Adrenal gland (tissue), 9 donors: ENCODE measurements at regions not wholly inside any gene's neighbourhood (a gene's known extent, or its start where the extent isn't known, plus 50 kb on each side); places are given as distances from the start of the nearest gene placed in this dataset.

Source experiments
- DNase-seq, 7 donors: peaks; one replicate each; pipeline ENCODE4 v3.0.0-alpha.2; 2019 to 2020
- H3K27ac ChIP-seq, 5 donors: fragments of 200-600 bp; sonication (generic) in 4 of 5; 1 replicate in 3 of 5; 2 replicates in 2 of 5; pipeline versions ENCODE4 v1.5.1 to v1.8.0; 2016 to 2020; ENCODE audit warnings: mild to moderate bottlenecking in 1 of 5
- H3K27me3 ChIP-seq: fragments of 200-600 bp; 2 replicates; pipeline ENCODE4 v1.8.0; 2021
- H3K36me3 ChIP-seq, 2 donors: fragments of 200-600 bp; replicated peaks in 1 of 2; 1 replicate in 1 of 2; 2 replicates in 1 of 2; pipeline versions ENCODE4 v1.5.1 to v1.8.0; 2018 to 2022
- H3K4me1 ChIP-seq, 2 donors: fragments of 200-600 bp; replicated peaks in 1 of 2; 1 replicate in 1 of 2; 2 replicates in 1 of 2; pipeline versions ENCODE4 v1.5.1 to v1.8.0; 2018 to 2021
- H3K4me3 ChIP-seq, 4 donors: fragments of 200-600 bp; sonication (generic) in 3 of 4; one replicate each; pipeline ENCODE4 v1.5.1; 2016 to 2018
- H3K9me3 ChIP-seq, 3 donors: fragments of 200-600 bp; sonication (generic) in 1 of 3; replicated peaks in 1 of 3; 1 replicate in 2 of 3; 2 replicates in 1 of 3; pipeline versions ENCODE4 v1.5.1 to v1.8.0; 2016 to 2021
- CTCF ChIP-seq, 6 experiments: fragments of 450-650 bp in 4 of 6; fragments of 200-600 bp in 2 of 6; sonication (generic) in 1 of 6; IDR thresholded peaks; 1 replicate in 5 of 6; 2 replicates in 1 of 6; pipeline versions ENCODE4 v1.5.1 to v1.8.0; 2016 to 2021; ENCODE audit warnings: antibody characterized with exemption in 6 of 6, mild to moderate bottlenecking in 2 of 6, moderate library complexity in 1 of 6
- POLR2A ChIP-seq, 2 donors: fragments of 450-650 bp; IDR thresholded peaks; one replicate each; pipeline ENCODE4 v1.6.1; 2017; ENCODE audit warnings: antibody characterized with exemption in 2 of 2, mild to moderate bottlenecking in 2 of 2, moderate library complexity in 1 of 2
- WGBS, 4 donors: extraction: QIAGEN DNeasy Blood & Tissue Kit in 2 of 4; methylation state at CpG; one replicate each; pipeline versions ENCODE4 v1.1.5 to v1.1.7; 2013 to 2017; 5-methylcytosine and 5-hydroxymethylcytosine counted together
- intact Hi-C, 2 donors: fragments of 100-400 bp; cut with DNase I; formaldehyde crosslinking; loops; one replicate each; pipeline versions ENCODE4 v1.14.1 to v1.15.0; 2022 to 2023
- donor health status: healthy with polysubstance abuse.
- donor health status: Bipolar disorder and iron deficiency.
- donor health status: DM: yes; HTN: yes; CAD: no.
- donor health status: DM: no; HTN: no; CAD: no.
- donor health status: DM: no; HTN: no; CAD: no.

GRCh38 chr10:128549101-128549608 lies 422.9 kb upstream of the MKI67 start:
- Histone ChIP-seq H3K4me1 (no peaks in the 10 kb centered on the region), H3K27ac (no peak overlapping the region), H3K9me3 (no peaks in the 10 kb centered on the region), H3K4me3 (no peak overlapping the region), H3K36me3 (no peaks in the 10 kb centered on the region), H3K27me3 (no peaks in the 10 kb centered on the region)
- intact Hi-C loops = no loop called here
- WGBS, 4 donors = 69 to 78% (median 70%) methylated on average over 6 of the region's 6 CpGs
- DNase-seq = no peak
- TF ChIP-seq POLR2A (IDR thresholded peaks at IDR 0.05) = no peak
- TF ChIP-seq CTCF (IDR thresholded peaks at IDR 0.05) = no peak

GRCh38 chr10:128550045-128550444 lies 423.8 kb upstream of the MKI67 start:
- DNase-seq = no peak
- WGBS, 4 donors = 81 to 85% (median 82%) methylated on average over 10 of the region's 10 CpGs

GRCh38 chr10:128551475-128551874 lies 425.3 kb upstream of the MKI67 start:
- Histone ChIP-seq H3K27me3 (no peaks in the 10 kb centered on the region), H3K27ac (no peak overlapping the region), H3K4me3 (no peak overlapping the region), H3K4me1 (no peaks in the 10 kb centered on the region), H3K9me3 (no peaks in the 10 kb centered on the region), H3K36me3 (no peaks in the 10 kb centered on the region)
- intact Hi-C loops = no loop called here
- no peak for TF ChIP-seq CTCF (IDR thresholded peaks at IDR 0.05)
- no peak for TF ChIP-seq POLR2A (IDR thresholded peaks at IDR 0.05)
- WGBS, 4 donors = 79 to 80% (median 79%) methylated on average over 7 of the region's 7 CpGs
- DNase-seq = no peak

More at GRCh38 chr10:128550045-128550444, 423.8 kb upstream of the MKI67 start:
- Histone ChIP-seq H3K4me3 (no peak overlapping the region), H3K27ac (no peak overlapping the region), H3K9me3 (no peaks in the 10 kb centered on the region), H3K4me1 (no peaks in the 10 kb centered on the region), H3K27me3 (no peaks in the 10 kb centered on the region), H3K36me3 (no peaks in the 10 kb centered on the region)
- intact Hi-C loops = no loop called here
- TF ChIP-seq POLR2A (IDR thresholded peaks at IDR 0.05) (no peak), CTCF (IDR thresholded peaks at IDR 0.05) (no peak)

GRCh38 chr10:128553755-128554154 lies 427.5 kb upstream of the MKI67 start:
- TF ChIP-seq CTCF (IDR thresholded peaks at IDR 0.05) (no peak), POLR2A (IDR thresholded peaks at IDR 0.05) (no peak)
- Histone ChIP-seq H3K27me3 (no peaks in the 10 kb centered on the region), H3K36me3 (no peaks in the 10 kb centered on the region), H3K9me3 (no peaks in the 10 kb centered on the region), H3K4me3 (no peak overlapping the region), H3K4me1 (no peaks in the 10 kb centered on the region), H3K27ac (no peak overlapping the region)
- 55 to 78% (median 71%) methylated on average over 2 of the region's 2 CpGs for WGBS, 4 donors
- no peak for DNase-seq
- intact Hi-C loops = no loop called here
